Dermis blood vessel endothelial cell (primary cell): ENCODE measurements at regions not wholly inside any gene's neighbourhood (a gene's known extent, or its start where the extent isn't known, plus 50 kb on each side); places are given as distances from the start of the nearest gene placed in this dataset.

Experiments
- DNase-seq: peaks from one replicate; pipeline ENCODE4 v3.0.0; 2010

GRCh38 chr10:125334545-125334944 lies 174.2 kb upstream of the CTBP2 start:
- DNase-seq = no peak

- no peak for DNase-seq
Measured at GRCh38 chr10:125333769-125334168, 173.4 kb upstream of the CTBP2 start.

GRCh38 chr10:125333209-125333591 lies 172.8 kb upstream of the CTBP2 start:
- no peak for DNase-seq

DNA sequence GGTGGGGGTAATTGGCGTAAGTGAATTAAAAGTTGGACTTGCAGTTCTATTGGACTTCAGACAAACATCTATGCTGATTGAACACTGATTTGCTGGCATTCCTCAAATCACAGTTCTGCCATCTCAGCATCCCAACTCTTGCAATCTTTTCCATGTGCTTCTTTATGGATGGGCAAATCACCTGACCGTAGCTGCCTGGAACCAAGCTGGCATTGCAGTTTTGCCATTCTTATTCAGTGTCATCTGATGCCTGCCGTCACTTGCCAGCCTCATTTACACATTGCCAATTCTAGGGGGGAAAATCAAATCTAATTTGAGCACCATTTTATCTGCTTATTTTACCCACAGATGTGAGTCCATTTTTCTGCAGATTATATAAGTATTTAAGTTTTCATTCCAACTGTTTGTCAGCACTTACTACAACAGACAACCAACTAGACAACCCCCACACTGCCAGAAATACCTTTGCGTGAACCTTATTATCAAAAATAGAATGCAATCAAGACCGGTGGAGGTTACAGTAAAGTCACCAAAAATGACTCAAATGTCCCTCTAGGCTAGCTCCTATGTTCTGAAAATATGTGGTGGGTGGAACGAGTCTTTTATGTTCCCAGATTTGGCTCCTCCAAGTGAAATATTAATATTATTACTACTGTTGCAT lies 172.3 kb upstream of the CTBP2 start:
- DNase-seq = no peak

GRCh38 chr10:125331056-125331455 lies 170.7 kb upstream of the CTBP2 start:
- DNase-seq = no peak

DNA sequence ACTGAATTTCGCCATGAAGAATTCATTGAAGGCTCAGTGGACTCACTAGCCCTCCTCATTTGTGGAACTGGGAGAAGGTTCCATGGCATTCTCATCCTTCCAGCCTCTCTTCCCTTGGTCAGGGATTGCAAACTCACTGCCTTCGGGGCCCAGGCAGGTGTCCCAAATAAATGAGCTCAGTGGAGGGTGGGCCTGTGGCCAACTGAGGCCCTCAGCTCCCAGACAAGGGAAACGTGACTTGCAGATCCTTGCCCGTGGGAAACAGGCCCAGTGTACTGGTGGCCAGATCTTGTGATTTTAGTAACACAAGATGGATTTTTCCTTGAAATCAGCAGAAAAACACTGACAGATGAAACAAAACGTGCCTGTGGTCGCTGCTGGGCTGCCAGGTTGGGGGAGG lies 168.7 kb upstream of the CTBP2 start:
- no peak for DNase-seq

GRCh38 chr10:125325326-125325725 lies 165.0 kb upstream of the CTBP2 start:
- no peak for DNase-seq

DNA sequence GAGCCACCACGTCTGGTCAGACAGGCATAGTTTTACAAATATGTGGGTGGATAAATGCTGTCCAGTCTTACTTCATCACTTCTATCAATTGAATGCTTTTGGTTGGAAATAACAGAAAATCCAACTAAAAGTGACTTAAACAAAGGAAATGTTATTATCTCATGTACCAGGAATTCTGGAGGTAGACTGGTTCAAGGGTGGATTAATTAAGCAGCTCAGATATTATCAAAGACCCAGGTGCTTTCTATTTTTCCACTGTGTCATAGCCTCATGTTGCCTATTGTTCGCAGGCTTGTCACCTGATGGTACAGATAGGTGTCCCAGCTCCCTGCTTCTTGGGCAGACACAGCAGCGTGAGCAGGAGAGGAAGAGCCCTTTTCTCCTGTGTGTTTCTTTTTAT lies 156.1 kb upstream of the CTBP2 start:
- DNase-seq = no peak

GRCh38 chr10:125300937-125301336 lies 140.6 kb upstream of the CTBP2 start:
- no peak for DNase-seq

- no peak for DNase-seq
Measured at GRCh38 chr10:125299461-125299860, 139.1 kb upstream of the CTBP2 start.

GRCh38 chr10:125296598-125296997 lies 136.2 kb upstream of the CTBP2 start:
- no peak for DNase-seq

- DNase-seq = no peak
Measured at GRCh38 chr10:125294109-125294508, 133.7 kb upstream of the CTBP2 start.

- DNase-seq = no peak
Measured at GRCh38 chr10:125291836-125292235, 131.5 kb upstream of the CTBP2 start.

- no peak for DNase-seq
Measured at GRCh38 chr10:125289461-125289860, 129.1 kb upstream of the CTBP2 start.

DNA sequence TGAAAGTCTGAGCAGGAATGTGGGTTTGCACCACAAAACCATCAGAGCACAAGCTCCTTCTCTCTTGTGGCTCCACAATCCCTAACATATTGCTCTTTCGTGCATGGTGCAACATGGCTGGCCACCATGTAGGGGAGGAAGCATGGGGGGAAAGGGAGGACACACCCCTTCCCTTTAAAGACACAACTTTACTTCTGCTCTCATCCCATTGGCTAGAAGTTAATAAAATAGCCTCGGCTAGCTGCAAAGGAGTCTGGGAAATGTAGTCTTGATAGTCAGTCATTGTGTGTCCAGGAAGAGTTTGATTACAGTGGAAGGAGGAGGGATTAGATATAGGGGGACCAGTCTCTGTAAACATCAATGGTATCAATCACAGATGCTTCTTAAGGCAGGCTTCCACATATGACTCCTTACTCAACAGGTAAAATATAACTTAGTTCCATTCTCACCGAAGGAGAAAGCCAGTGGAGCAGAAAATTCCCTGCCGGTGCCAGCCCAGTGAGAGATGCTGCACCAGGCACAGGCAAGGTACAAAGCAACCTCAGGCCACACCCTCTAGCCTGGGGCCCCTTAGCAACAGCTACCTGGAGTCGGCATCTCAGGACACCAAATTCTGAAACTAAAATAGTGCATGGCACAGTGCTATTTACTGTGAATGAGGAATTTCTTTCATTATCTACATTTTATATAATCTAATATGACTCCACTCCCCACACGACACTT lies 124.7 kb upstream of the CTBP2 start:
- DNase-seq = peak; percentile 2

DNA sequence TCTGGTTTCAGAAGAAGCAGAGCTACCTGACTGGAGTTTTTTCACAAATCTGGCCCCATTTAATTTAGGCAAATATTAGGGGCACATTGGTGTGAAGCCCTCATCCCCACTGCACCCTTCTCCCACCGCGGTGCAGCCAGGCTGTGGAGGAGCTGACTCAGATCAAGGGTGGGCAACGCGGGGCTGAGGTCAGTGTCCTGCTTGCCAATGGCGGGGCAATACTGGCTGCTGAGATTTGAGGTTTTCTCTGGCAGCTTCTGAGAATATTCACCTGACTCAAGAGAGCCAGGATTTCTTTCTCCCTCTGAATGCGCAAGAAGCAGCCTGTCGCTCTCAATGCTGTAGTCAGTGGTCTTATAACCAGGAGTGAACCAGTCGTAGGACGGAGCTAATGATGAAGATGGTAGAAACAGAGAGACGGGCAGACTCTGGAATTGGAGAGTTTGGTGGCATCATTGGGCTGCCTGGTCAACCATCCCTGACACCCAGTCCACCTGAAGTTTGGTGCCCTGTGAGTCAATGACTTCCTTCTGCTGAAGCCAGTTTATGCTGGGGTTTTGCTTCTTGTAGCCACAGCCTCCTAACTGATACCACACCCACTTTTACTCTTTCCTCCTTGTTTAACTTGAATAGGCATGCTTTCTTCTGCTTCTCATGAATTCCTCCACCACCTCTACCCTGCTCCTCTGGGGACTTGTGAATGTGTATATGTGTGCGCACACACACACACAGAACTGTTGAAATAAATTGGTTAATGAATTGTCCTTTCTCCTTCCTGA lies 123.7 kb upstream of the CTBP2 start:
- no peak for DNase-seq

GRCh38 chr10:125283191-125283835 lies 123.0 kb upstream of the CTBP2 start:
- DNase-seq = peak; percentile 10

- no peak for DNase-seq
Measured at GRCh38 chr10:125281091-125281490, 120.7 kb upstream of the CTBP2 start.

- no peak for DNase-seq
Measured at GRCh38 chr10:125276133-125276532, 115.8 kb upstream of the CTBP2 start.

DNA sequence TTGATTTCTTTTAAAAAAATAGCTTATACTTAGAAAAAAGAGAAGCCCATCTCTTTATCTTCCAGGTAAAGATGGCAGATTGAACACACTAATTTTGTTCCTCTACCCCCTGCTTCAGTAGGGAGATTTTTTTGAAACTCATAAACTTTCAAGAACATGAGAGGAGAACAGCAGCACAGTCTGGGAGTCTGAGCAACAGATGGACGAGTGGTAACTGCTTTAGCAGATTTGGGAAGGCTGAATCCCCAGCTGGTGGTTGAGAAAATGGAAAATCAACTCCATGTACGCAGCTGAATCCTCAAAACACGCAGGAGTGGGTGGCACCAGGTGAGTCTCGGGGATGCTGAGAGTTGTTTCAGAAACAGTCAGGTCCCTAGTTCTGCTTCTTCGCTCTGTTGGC lies 114.6 kb upstream of the CTBP2 start:
- DNase-seq = no peak

DNA sequence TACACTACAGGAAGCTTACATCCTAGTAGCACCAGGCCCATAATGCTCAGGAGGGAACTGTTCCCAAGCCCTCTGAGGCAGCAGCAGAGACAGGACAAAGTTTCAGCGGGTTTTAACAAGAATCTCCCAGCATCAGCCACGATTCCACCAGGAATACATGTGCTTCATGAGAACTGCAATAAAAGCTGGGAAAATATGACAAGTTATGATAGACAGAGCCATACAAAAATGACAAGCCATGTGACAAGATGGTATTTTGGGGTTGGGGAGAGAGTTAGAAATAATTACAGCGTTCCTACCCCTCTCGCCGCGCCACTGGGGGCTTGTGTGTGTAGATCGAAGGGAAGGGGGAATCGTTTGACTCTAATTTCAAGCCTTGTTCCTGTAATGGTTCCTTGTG lies 112.7 kb upstream of the CTBP2 start:
- DNase-seq = no peak

GRCh38 chr10:125269716-125270115 lies 109.4 kb upstream of the CTBP2 start:
- DNase-seq = no peak

- DNase-seq = no peak
Measured at GRCh38 chr10:125266966-125267365, 106.6 kb upstream of the CTBP2 start.
